SIG-M5 (cell line): ENCODE measurements at regions not wholly inside any gene's neighbourhood (a gene's known extent, or its start where the extent isn't known, plus 50 kb on each side); places are given as distances from the start of the nearest gene placed in this dataset.
"Not testable (repeated sequence)": the region's sequence is repeated elsewhere in the genome, so short reads cannot be mapped to it uniquely, and the experiment has no call there.

ENCODE experiments used
- DNase-seq: peaks from one replicate; lab custom pipeline; 2025; lab: John Stamatoyannopoulos, UW

- DNase-seq, result no peak
Measured at GRCh38 chr6:81966968-81967367, 214.5 kb upstream of the TENT5A start.

GRCh38 chr6:81962198-81962597 is 209.7 kb upstream of the TENT5A start:
- no peak for DNase-seq

GRCh38 chr6:81950877-81951276 is 198.4 kb upstream of the TENT5A start:
- DNase-seq, result no peak

- no peak for DNase-seq
Measured at GRCh38 chr6:81948861-81949260, 196.4 kb upstream of the TENT5A start.

GRCh38 chr6:81948196-81948595 is 195.7 kb upstream of the TENT5A start:
- DNase-seq, result not testable (repeated sequence)

- no peak for DNase-seq
Measured at GRCh38 chr6:81944661-81945060, 192.2 kb upstream of the TENT5A start.

GRCh38 chr6:81942842-81943241 is 190.4 kb upstream of the TENT5A start:
- not testable (repeated sequence) for DNase-seq

GRCh38 chr6:81942067-81942370 is 189.5 kb upstream of the TENT5A start:
- no peak for DNase-seq

- no peak for DNase-seq
Measured at GRCh38 chr6:81940451-81940985, 188.0 kb upstream of the TENT5A start.

- no peak for DNase-seq
Measured at GRCh38 chr6:81939766-81940165, 187.3 kb upstream of the TENT5A start.

GRCh38 chr6:81938991-81939732 is 186.7 kb upstream of the TENT5A start:
- DNase-seq, result no peak

GRCh38 chr6:81938014-81938856 is 185.8 kb upstream of the TENT5A start:
- no peak for DNase-seq

GRCh38 chr6:81937296-81937937 is 184.9 kb upstream of the TENT5A start:
- no peak for DNase-seq

- no peak for DNase-seq
Measured at GRCh38 chr6:81934936-81935335, 182.5 kb upstream of the TENT5A start.

GRCh38 chr6:81933608-81934051 is 181.1 kb upstream of the TENT5A start:
- no peak for DNase-seq

GRCh38 chr6:81933089-81933488 is 180.6 kb upstream of the TENT5A start:
- no peak for DNase-seq

GRCh38 chr6:81932448-81932847 is 180.0 kb upstream of the TENT5A start:
- not testable (repeated sequence) for DNase-seq

GRCh38 chr6:81929828-81930227 is 177.3 kb upstream of the TENT5A start:
- no peak for DNase-seq

- DNase-seq, result no peak
Measured at GRCh38 chr6:81925201-81925600, 172.7 kb upstream of the TENT5A start.

- DNase-seq, result no peak
Measured at GRCh38 chr6:81909981-81910900, 157.8 kb upstream of the TENT5A start.

GRCh38 chr6:81909162-81909561 is 156.7 kb upstream of the TENT5A start:
- DNase-seq, result no peak
